PC-3 (cell line): ENCODE measurements at regions not wholly inside any gene's neighbourhood (a gene's known extent, or its start where the extent isn't known, plus 50 kb on each side); places are given as distances from the start of the nearest gene placed in this dataset.

Experiments used
- CTCF ChIP-seq: fragments of 300-600 bp; sonication (generic); conservative IDR thresholded peaks from 2 replicates; pipeline ENCODE4 v1.5.1; 2017; ENCODE audit warnings: antibody characterized with exemption, low read depth, mild to moderate bottlenecking, low read length
- EZH2 ChIP-seq: fragments of 300-600 bp; sonication (generic); IDR thresholded peaks from one replicate; pipeline ENCODE4 v1.6.1; 2017; ENCODE audit warnings: antibody characterized with exemption, mild to moderate bottlenecking, low read length; ENCODE audit not compliant: unreplicated experiment

GRCh38 chr3:124653797-124654469 is 76.3 kb upstream of the UMPS start:
- TF ChIP-seq CTCF (no peak), EZH2 (no peak)
